IgD-negative memory B cell (primary cell): ENCODE measurements at regions not wholly inside any gene's neighbourhood (a gene's known extent, or its start where the extent isn't known, plus 50 kb on each side); places are given as distances from the start of the nearest gene placed in this dataset.
A peak's percentile ranks its signal among the peaks of the same experiment; 100 is the strongest.
"Not testable (repeated sequence)": the region's sequence is repeated elsewhere in the genome, so short reads cannot be mapped to it uniquely, and the experiment has no call there.

ENCODE experiments used
- H3K27ac Mint-ChIP-seq, 3 donors: one replicate each; pipeline ENCODE4 v1.8.0; 2020 to 2022; ENCODE audit warnings: mild to moderate bottlenecking in 3 of 3, mixed read lengths in 3 of 3, moderate library complexity in 1 of 3
- H3K27me3 Mint-ChIP-seq: one replicate; pipeline ENCODE4 v1.8.0; 2021; ENCODE audit warnings: mixed read lengths
- H3K36me3 Mint-ChIP-seq: one replicate; pipeline ENCODE4 v1.8.0; 2020; ENCODE audit warnings: mild to moderate bottlenecking, mixed read lengths
- H3K4me1 Mint-ChIP-seq, 3 donors: one replicate each; pipeline ENCODE4 v1.8.0; 2020 to 2022; ENCODE audit warnings: mixed read lengths in 3 of 3, mild to moderate bottlenecking in 1 of 3
- H3K4me3 Mint-ChIP-seq, 4 donors: one replicate each; pipeline ENCODE4 v1.8.0; 2020 to 2022; ENCODE audit warnings: mild to moderate bottlenecking in 4 of 4, mixed read lengths in 4 of 4, moderate library complexity in 3 of 4
- H3K9me3 Mint-ChIP-seq, 3 donors: one replicate each; pipeline ENCODE4 v1.8.0; 2020 to 2021; ENCODE audit warnings: mixed read lengths in 3 of 3, mild to moderate bottlenecking in 1 of 3

DNA sequence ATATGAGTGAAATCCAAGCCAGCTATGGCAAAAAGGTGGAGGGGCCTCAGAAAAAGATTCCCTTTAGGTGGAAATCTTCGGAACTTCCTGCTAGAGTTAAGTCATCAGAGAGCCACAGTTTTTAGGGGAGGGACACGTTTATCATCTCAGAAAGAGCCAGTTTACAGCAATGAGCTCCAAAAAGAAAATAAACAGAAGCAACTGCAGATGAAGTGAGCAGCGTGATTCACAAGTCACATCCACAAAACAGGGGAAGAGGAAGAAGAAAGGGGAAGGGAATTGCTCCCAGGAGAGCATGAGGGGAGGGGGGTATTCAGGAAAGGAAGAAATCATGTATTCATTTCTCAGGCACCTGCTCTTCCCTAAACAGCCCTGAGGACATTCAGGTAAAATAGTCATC is 156.2 kb upstream of the FOXK1 start:
- peak overlapping the region in 1 of 4 donors; percentile 60 for H3K4me3 Mint-ChIP-seq
- H3K9me3 Mint-ChIP-seq = peaks cover 0 to 3% (median 2%) of the 10 kb centered on the region in 3 donors
- no peaks in the 10 kb centered on the region for H3K4me1 Mint-ChIP-seq
- peaks cover 1% of the 10 kb centered on the region for H3K36me3 Mint-ChIP-seq
- H3K27ac Mint-ChIP-seq = no peak overlapping the region
- peaks cover 6% of the 10 kb centered on the region for H3K27me3 Mint-ChIP-seq

DNA sequence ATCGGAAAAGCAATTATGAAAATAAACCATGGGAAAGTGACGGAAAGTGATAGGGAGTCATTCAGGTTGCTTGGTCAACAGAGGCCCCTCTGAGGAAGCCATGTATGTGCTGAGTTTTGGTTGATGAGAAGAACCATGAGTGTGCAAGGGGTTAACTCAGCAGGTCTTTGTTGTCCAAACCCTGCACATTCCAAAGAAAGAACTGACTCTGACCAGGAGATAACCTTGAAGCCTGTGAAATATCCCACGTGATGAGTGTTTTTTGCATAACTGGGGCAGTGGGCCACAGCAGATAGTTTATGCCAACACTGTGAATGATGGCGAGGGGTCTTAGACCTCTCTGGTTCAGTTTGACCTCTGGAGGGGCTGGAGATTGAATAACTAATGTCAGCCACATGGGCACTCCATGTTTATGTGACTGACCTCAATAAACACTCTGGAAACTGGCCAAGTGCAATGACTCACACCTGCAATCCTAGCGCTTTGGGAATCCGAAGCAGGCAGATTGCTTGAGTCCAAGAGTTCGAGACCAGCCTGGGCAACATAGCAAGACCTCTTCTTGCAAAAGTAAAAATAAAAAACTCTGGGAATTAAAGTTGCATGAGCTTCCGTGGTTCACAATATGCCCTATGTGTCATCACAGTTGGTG is 154.0 kb upstream of the FOXK1 start:
- Mint-ChIP-seq H3K4me3 (no peak overlapping the region), H3K4me1 (no peaks in the 10 kb centered on the region), H3K27me3 (peaks cover 2% of the 10 kb centered on the region), H3K27ac (no peak overlapping the region), H3K9me3 (peaks cover 0 to 3% (median 0%) of the 10 kb centered on the region in 3 donors), H3K36me3 (peaks cover 1% of the 10 kb centered on the region)

DNA sequence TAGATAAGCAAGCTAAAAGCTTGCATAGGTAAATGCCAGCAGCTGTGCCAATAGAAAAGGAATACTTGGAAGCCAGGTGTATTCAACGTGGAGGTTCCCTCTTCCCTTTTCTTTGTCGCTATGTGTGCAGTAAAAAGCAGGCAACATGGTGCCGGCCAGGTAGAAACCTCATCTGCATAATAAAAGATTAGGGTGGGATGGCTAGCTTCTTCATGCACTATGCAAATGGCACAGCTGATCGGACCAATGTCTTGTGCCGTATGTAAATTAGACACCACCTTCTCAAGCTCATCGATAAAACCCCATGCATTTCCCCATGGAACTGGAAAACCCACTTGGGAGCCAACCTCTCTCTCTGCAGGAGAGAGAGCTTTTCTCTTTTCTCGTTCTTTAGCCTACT is 150.9 kb upstream of the FOXK1 start:
- Mint-ChIP-seq H3K9me3 (peaks cover 0 to 3% (median 0%) of the 10 kb centered on the region in 3 donors), H3K27ac (no peak overlapping the region), H3K4me3 (no peak overlapping the region), H3K4me1 (no peaks in the 10 kb centered on the region), H3K27me3 (no peaks in the 10 kb centered on the region), H3K36me3 (peaks cover 2% of the 10 kb centered on the region)

DNA sequence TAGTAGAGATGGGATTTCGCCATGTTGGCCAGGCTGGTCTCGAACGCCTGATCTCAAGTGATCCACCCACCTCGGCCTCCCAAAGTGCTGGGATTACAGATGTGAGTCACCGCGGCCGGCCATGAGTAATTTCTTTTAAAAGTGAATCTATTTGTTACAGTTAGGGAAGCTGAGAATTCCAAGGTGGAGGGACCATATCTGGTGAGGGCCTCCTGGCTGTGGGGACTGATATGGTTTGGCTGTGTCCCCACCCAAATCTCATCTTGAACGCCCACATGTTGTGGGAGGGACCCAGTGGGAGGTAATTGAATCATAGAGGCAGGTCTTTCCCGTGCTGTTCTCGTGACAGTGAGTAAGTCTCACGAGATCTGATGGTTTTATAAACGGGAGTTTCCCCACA is 148.8 kb upstream of the FOXK1 start:
- H3K27ac Mint-ChIP-seq = not testable (repeated sequence)

DNA sequence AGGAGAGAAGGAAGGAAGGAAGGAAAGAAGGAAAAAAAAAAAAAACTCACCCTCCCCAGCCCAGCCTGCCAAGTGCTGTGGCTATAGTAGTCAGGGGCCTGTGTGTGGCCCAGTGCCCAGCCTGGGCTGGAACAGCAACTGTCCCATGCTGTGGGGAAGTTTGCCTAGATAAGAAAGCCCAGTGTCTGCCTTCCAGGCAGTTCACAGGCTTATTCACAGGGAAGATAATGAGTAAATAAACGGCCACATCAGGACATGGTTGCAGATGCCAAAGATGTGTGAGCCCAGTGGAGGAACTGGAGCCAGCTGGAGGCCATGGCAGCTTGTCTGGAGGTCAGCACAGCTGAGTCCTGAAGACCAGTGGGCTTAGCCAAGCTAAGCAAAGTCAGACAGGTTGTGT is 132.4 kb upstream of the FOXK1 start:
- Mint-ChIP-seq H3K9me3 (peaks cover 6 to 21% (median 11%) of the 10 kb centered on the region in 3 donors), H3K4me3 (no peak overlapping the region), H3K4me1 (no peaks in the 10 kb centered on the region), H3K27ac (no peak overlapping the region), H3K27me3 (peaks cover 9% of the 10 kb centered on the region), H3K36me3 (peaks cover 2% of the 10 kb centered on the region)

More for the DNA sequence above, 148.8 kb upstream of the FOXK1 start:
- not testable (repeated sequence) for H3K4me1 Mint-ChIP-seq, H3K27me3 Mint-ChIP-seq, H3K9me3 Mint-ChIP-seq, H3K36me3 Mint-ChIP-seq
- H3K4me3 Mint-ChIP-seq = peak overlapping the region in 1 of 4 donors; percentile 17

DNA sequence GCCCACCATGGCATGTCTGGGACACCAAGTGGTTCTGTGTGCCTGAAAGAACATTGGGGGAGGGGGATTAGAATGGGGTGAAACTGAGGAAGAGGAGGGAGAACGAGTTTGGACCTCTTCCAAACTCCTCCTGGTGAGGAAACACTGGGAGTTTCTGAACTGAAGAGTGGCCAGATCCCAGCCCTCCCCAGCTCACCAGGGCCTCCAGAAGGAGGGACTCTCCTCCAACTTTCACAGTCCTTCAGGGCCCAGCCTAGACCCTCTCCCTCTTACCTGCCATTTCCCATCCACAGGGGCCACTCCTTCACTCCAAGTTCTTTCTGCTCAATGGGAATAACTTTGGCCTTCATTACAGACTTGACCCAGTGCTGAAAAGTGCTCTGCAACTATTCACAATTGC is 132.0 kb upstream of the FOXK1 start:
- H3K4me1 Mint-ChIP-seq = no peaks in the 10 kb centered on the region
- H3K9me3 Mint-ChIP-seq = peaks cover 6 to 23% (median 12%) of the 10 kb centered on the region in 3 donors
- no peak overlapping the region for H3K4me3 Mint-ChIP-seq
- H3K27ac Mint-ChIP-seq = no peak overlapping the region
- H3K27me3 Mint-ChIP-seq = peaks cover 9% of the 10 kb centered on the region
- H3K36me3 Mint-ChIP-seq = peaks cover 2% of the 10 kb centered on the region

DNA sequence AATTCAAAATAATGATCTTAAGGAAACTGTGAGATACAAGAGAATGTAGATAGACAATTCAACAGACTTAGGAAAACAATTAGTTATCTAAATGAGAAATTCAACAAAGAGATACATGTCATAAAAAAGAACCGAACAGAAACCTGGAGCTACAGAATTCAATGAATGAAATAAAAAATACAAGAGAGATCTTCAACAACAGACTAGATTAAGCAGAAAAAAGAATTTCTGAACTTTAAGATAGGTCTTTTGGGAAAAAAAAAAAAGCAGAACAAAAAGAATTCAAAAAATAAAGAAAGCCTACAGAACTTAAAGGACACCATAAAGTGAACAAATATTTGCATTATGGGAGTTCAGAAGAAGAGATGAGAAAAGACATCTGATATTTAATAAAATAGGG is 129.1 kb upstream of the FOXK1 start:
- Mint-ChIP-seq H3K4me1 (peaks cover 0 to 1% (median 0%) of the 10 kb centered on the region in 3 donors), H3K27ac (no peak overlapping the region), H3K4me3 (no peak overlapping the region), H3K27me3 (peaks cover 7% of the 10 kb centered on the region), H3K9me3 (peaks cover 6 to 23% (median 14%) of the 10 kb centered on the region in 3 donors), H3K36me3 (peaks cover 4% of the 10 kb centered on the region)

DNA sequence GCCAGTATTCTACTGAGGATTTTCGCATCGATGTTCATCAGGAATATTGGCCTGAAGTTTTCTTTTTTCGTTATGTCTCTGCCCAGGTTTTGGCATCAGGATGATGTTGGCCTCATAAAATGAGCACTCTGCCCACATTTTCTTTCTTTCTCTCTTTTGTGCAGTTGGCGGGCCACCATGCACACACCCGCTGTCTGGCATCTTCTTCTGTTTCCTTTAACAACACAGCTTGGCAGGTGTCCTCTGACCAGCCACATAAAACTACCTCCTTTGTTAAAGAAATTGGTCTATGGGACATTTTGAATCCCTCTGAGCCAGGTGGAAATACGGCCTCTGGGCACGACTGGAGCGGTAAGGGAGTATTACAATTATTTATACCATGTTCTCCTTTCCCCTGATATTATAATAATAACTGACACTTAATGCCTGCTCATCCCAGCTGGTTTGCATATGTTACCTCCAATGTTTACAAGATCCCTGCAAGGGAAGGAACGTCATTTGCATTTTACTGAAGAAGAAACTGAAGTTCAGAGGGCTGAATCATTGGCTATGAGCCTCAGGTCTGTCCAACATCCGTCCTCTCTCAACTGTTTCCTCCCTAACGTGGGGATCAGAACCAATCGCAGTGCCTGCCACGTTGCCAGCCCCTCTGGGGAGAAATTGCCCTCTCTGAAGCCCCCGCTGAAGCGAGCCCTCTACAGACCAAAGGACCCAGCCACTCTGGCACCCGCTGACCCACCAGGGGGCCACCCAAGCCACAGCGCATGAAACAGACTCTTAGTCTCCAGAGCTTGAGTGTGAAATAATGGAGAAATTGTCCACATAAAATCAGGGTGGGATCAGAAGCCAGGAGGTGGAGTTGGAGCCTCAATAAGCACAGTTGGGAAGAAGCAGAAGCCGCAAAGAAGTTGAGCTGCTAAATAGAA is 125.0 kb upstream of the FOXK1 start:
- Mint-ChIP-seq H3K27me3 (peaks cover 3% of the 10 kb centered on the region), H3K4me1 (peaks cover 0 to 1% (median 0%) of the 10 kb centered on the region in 3 donors), H3K36me3 (peaks cover 3% of the 10 kb centered on the region), H3K27ac (no peak overlapping the region), H3K4me3 (no peak overlapping the region), H3K9me3 (peaks cover 5 to 23% (median 7%) of the 10 kb centered on the region in 3 donors)

DNA sequence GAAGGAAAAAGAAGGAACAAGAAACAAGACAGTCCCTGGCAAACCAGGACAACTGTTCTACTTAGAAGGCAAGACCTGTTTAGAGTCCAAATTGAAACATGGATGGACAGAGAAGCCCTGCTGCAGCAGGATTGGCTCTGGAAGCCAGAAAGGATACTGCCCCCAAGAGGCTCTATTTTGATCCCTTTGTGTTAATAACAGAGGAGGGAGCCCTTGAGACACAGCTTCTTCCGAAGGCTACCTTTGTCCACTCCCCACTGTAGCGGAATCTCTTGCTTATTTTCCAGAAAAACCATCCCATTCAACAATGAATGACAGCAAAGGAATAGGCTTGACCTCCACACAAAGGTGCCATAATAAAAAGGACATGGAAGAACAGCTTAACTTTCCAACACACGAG is 120.3 kb upstream of the FOXK1 start:
- H3K4me1 Mint-ChIP-seq = no peaks in the 10 kb centered on the region
- no peaks in the 10 kb centered on the region for H3K36me3 Mint-ChIP-seq
- no peak overlapping the region for H3K27ac Mint-ChIP-seq
- H3K4me3 Mint-ChIP-seq = no peak overlapping the region
- H3K9me3 Mint-ChIP-seq = peaks cover 1 to 7% (median 5%) of the 10 kb centered on the region in 3 donors
- peaks cover 6% of the 10 kb centered on the region for H3K27me3 Mint-ChIP-seq

DNA sequence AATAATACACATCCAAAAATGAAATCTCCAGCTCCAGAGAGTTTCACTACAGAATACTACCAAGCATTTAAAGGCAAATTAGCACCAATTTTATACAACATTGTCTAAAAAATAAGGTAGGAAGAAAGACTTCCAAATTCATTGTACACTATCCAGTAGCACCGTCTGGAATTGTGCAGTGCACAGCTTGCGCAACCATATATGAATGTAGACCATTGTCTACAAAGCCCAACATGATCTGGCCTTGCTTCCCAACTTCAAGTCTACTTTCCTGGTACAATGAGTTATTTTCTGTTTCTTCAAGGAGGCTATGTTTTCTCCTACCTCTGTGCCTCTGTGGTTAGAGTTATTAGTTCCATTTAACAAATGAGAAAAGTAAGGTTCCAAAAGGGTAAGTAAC is 115.4 kb upstream of the FOXK1 start:
- peaks cover 2% of the 10 kb centered on the region for H3K27me3 Mint-ChIP-seq
- H3K4me3 Mint-ChIP-seq = no peak overlapping the region
- no peak overlapping the region for H3K27ac Mint-ChIP-seq
- H3K36me3 Mint-ChIP-seq = no peaks in the 10 kb centered on the region
- no peaks in the 10 kb centered on the region for H3K4me1 Mint-ChIP-seq
- H3K9me3 Mint-ChIP-seq = peaks cover 0 to 7% (median 5%) of the 10 kb centered on the region in 3 donors

DNA sequence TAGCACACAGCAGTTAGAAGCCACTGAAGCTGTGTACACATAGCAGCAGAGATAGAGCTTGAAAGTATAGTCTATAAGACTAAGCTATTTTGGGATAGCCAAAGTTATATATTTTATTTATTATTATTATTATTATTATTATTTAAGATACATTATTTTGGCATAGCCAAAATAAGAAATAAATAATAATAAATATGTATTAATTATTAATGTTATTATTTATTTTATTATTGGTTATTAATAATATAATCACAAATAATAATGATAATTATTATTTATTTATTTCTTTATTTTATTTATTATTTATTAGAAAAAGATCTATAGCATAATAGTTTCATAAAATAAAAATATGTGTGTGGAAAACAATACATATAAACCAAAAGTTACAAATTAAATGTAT is 107.2 kb upstream of the FOXK1 start:
- peaks cover 4% of the 10 kb centered on the region for H3K36me3 Mint-ChIP-seq
- no peak overlapping the region for H3K27ac Mint-ChIP-seq
- H3K27me3 Mint-ChIP-seq = peaks cover 1% of the 10 kb centered on the region
- H3K4me3 Mint-ChIP-seq = no peak overlapping the region
- H3K9me3 Mint-ChIP-seq = peaks cover 1 to 6% (median 6%) of the 10 kb centered on the region in 3 donors
- H3K4me1 Mint-ChIP-seq = no peaks in the 10 kb centered on the region

DNA sequence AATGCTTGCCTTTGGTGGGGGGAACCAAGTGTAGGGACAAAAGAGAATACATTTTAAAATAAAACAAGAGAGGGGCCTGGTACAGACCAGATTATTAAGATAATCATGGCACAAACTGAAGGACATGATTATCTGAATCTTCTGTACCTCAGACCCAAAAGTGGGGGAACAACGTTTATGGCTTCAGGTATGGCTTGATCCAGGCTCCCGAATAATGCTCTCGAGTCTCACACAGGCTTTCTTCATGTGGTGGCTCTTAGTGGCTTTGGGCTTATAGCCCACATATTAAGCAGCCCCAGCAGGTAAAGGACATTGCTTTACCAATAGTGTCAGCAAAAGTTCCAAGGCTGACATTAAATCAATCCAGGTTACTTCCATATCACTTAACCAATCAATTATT is 106.8 kb upstream of the FOXK1 start:
- Mint-ChIP-seq H3K27me3 (peaks cover 1% of the 10 kb centered on the region), H3K4me3 (no peak overlapping the region), H3K4me1 (no peaks in the 10 kb centered on the region), H3K36me3 (peaks cover 4% of the 10 kb centered on the region), H3K9me3 (peaks cover 1 to 6% (median 6%) of the 10 kb centered on the region in 3 donors), H3K27ac (no peak overlapping the region)

DNA sequence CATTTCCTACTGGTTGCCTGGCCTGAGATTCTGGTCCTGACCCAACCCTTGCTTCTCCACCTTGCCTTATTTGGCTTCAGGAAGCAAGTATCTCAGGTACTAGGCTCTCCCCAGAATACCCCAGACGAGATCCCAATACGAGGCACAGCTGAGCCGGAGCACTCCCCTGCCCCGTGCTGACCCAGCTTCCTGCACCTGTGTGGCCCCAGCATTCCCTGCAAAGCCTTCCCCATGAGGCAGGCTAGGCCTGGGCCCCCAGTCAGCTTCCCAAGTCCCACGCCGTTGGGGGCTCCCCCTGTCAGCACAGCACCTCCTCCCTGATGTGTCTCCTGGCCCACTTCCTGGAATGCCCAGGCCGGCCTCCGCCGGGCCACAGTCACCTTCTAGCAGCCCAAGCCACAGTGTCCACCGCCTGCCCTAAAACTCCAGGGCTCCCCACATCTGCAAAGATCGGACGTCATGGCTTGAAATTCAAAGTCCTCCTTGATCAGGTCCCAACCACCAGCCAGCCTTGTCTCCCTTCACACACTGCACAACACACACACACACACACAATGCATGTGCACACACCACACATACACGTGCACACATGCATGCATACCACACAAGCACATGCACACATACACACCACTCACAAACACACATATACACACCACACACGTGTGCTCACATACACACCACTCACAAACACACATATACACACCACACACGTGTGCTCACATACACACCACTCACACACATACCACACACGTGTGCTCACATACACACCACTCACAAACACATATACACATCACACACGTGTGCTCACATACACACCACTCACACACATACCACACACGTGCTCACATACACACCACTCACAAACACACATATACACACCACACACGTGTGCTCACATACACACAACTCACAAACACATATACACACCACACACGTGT is 78.9 kb upstream of the FOXK1 start:
- peaks cover 5% of the 10 kb centered on the region for H3K27me3 Mint-ChIP-seq
- H3K4me1 Mint-ChIP-seq = no peaks in the 10 kb centered on the region
- H3K36me3 Mint-ChIP-seq = no peaks in the 10 kb centered on the region
- H3K27ac Mint-ChIP-seq = no peak overlapping the region
- peaks cover 0 to 2% (median 0%) of the 10 kb centered on the region in 3 donors for H3K9me3 Mint-ChIP-seq
- no peak overlapping the region for H3K4me3 Mint-ChIP-seq

DNA sequence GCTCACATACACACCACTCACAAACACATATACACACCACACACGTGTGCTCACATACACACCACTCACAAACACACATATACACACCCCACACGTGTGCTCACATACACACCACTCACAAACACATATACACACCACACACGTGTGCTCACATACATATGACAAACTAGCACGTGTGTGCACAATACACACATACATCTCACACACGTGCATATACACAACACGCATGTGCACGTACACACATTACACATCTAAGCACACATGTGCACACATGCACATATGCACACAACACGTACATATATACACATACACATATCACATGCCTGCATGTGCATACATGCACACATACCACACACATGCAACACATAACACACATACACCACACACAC is 78.3 kb upstream of the FOXK1 start:
- peaks cover 0 to 2% (median 0%) of the 10 kb centered on the region in 3 donors for H3K9me3 Mint-ChIP-seq

More for the DNA sequence above, 78.3 kb upstream of the FOXK1 start:
- H3K27me3 Mint-ChIP-seq = peaks cover 5% of the 10 kb centered on the region
- no peak overlapping the region for H3K27ac Mint-ChIP-seq
- H3K4me3 Mint-ChIP-seq = no peak overlapping the region
- no peaks in the 10 kb centered on the region for H3K4me1 Mint-ChIP-seq
- H3K36me3 Mint-ChIP-seq = no peaks in the 10 kb centered on the region
